Aorta (tissue), 5 donors: ENCODE measurements at regions not wholly inside any gene's neighbourhood (a gene's known extent, or its start where the extent isn't known, plus 50 kb on each side); places are given as distances from the start of the nearest gene placed in this dataset.

ENCODE experiments used
- ATAC-seq: fragments of 200-7000 bp; cut with Tn5 transposase; one replicate; pipeline ENCODE4 v1.9.1; 2022; ENCODE audit warnings: moderate library complexity; ENCODE audit not compliant: low FRiP score
- DNase-seq, 2 donors: peaks; one replicate each; pipeline ENCODE4 v3.0.0-alpha.2; 2020
- H3K27ac ChIP-seq, 2 donors: one replicate each; pipeline ENCODE4 v1.5.1; 2013; ENCODE audit warnings: low read length in 2 of 2, mild to moderate bottlenecking in 2 of 2, moderate library complexity in 2 of 2, control low read depth in 1 of 2, inconsistent platforms in 1 of 2, low read depth in 1 of 2
- H3K27me3 ChIP-seq, 2 donors: one replicate each; pipeline ENCODE4 v1.6.1; 2013; ENCODE audit warnings: control low read depth in 1 of 2, low read length in 1 of 2, mild to moderate bottlenecking in 1 of 2, moderate library complexity in 1 of 2; ENCODE audit not compliant: insufficient read depth in 2 of 2, control insufficient read depth in 1 of 2
- H3K36me3 ChIP-seq, 2 donors: one replicate each; pipeline ENCODE4 v1.6.1; 2013; ENCODE audit warnings: control low read depth in 1 of 2, low read length in 1 of 2, mild to moderate bottlenecking in 1 of 2; ENCODE audit not compliant: insufficient read depth in 2 of 2, control insufficient read depth in 1 of 2
- H3K4me1 ChIP-seq, 2 donors: one replicate each; pipeline ENCODE4 v1.6.1; 2013; ENCODE audit warnings: low read length in 2 of 2, control low read depth in 1 of 2, mild to moderate bottlenecking in 1 of 2, moderate library complexity in 1 of 2; ENCODE audit not compliant: insufficient read depth in 2 of 2, control insufficient read depth in 1 of 2
- H3K4me3 ChIP-seq, 2 donors: one replicate each; pipeline ENCODE4 v1.5.1; 2013; ENCODE audit warnings: low read length in 2 of 2, control low read depth in 1 of 2, mild to moderate bottlenecking in 1 of 2
- H3K9me3 ChIP-seq: one replicate; pipeline ENCODE4 v1.6.1; 2013; ENCODE audit warnings: mild to moderate bottlenecking, low read length; ENCODE audit not compliant: control insufficient read depth
- WGBS, 2 donors: extraction: QIAGEN DNeasy Blood & Tissue Kit; methylation state at CpG; one replicate each; pipeline ENCODE4 v1.1.7; 2013; 5-methylcytosine and 5-hydroxymethylcytosine counted together
- intact Hi-C, 2 donors: fragments of 100-400 bp; cut with DNase I; formaldehyde crosslinking; loops; one replicate each; pipeline versions ENCODE4 v1.14.2 to v1.15.0; 2022
- donor health status: healthy with polysubstance abuse.
- donor health status: Bipolar disorder and iron deficiency.
- donor health status: DM: no; HTN: no; CAD: no.
- donor health status: DM: no; HTN: no; CAD: no.
- donor health status: DM: yes; HTN: yes; CAD: no.

DNA sequence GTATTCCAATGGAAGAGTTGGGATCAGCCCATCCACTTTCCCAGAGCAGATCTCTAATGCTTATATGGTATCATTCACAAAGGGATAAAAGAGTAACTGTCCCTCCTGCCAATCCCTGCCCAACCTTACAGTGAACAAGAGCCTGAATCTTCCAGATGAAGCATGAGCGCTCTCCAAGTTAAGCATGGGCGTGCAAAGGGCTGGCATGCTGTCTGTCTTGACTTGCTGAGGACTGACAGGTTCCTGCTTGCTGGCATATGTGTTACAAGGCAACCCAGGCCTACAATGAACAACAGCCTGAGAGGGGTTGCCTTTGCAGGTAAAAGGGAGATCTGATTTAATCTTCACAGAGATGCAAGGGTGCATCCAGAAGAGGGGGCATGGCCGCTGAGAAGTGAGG, 155.6 kb upstream of the SOD1 start:
- DNase-seq (peak in 1 of 2 donors; percentile 1), ATAC-seq (no peak)
- Histone ChIP-seq H3K36me3 (no peaks in the 10 kb centered on the region), H3K4me3 (no peak overlapping the region), H3K27ac (no peak overlapping the region), H3K27me3 (no peaks in the 10 kb centered on the region), H3K9me3 (no peaks in the 10 kb centered on the region), H3K4me1 (no peaks in the 10 kb centered on the region)
- WGBS, 2 donors: 89 to 91% methylated on average over 3 of the region's 3 CpGs
- intact Hi-C loops: no loop called here

DNA sequence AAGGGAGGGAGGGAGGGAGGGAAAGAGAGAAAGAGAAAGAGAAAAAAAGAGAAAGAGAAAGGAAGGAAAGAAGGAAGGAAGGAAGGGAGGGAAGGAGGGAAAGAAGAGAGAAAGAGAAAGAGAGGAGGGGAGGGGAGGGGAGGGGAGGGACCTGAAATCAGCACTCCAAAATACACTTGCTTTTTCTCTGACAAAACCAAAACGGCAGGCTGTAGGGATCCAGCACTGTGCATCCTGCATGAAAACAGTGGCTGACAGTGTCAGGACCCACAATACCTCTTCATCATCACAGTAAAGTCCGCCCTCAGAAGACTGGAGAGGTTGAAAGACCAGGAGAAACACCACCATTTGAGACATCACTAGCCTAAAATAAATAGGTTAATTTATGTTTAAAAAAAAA, 156.0 kb upstream of the SOD1 start:
- no peaks in the 10 kb centered on the region for H3K4me1 ChIP-seq
- DNase-seq (no peak), ATAC-seq (no peak)
- intact Hi-C loops: no loop called here
- 63 to 80% methylated on average over 2 of the region's 2 CpGs for WGBS, 2 donors
- H3K4me3 ChIP-seq: no peak overlapping the region
- H3K36me3 ChIP-seq: no peaks in the 10 kb centered on the region
- no peak overlapping the region for H3K27ac ChIP-seq
- no peaks in the 10 kb centered on the region for H3K27me3 ChIP-seq
- no peaks in the 10 kb centered on the region for H3K9me3 ChIP-seq

DNA sequence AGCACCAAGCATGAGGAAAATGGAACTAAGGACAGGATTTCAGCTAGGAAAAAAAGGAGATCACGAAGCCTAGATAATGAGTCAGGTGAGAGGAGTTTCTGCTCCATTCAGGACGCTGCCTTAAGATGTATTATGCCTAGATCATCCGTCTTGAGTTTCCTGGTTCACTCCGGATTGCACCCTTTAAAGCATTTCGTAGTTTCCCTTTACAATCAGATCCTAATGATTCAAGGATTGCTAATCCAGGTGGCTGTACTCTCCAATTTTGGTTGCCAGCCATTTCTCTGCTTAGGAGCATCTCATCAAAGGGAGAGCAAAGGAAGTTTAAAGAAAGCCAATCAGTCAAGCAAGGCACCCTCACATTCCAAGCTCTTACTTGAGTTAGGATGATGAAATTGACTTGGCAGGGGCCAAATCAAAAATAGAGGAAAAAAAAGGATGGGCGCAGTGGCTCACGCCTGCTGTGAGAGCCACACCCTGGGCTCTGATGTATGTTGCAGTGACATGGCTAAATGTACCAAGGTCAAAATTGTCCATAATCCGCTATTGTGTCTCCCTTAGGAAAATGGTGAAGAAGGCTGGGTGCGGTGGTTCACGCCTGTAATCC, 156.9 kb upstream of the SOD1 start:
- Histone ChIP-seq H3K4me1 (no peaks in the 10 kb centered on the region), H3K9me3 (no peaks in the 10 kb centered on the region), H3K27me3 (no peaks in the 10 kb centered on the region), H3K36me3 (no peaks in the 10 kb centered on the region), H3K27ac (no peak overlapping the region), H3K4me3 (no peak overlapping the region)
- intact Hi-C loops: no loop called here
- ATAC-seq (no peak), DNase-seq (no peak)
- WGBS, 2 donors: 80 to 89% methylated on average over 10 of the region's 10 CpGs

DNA sequence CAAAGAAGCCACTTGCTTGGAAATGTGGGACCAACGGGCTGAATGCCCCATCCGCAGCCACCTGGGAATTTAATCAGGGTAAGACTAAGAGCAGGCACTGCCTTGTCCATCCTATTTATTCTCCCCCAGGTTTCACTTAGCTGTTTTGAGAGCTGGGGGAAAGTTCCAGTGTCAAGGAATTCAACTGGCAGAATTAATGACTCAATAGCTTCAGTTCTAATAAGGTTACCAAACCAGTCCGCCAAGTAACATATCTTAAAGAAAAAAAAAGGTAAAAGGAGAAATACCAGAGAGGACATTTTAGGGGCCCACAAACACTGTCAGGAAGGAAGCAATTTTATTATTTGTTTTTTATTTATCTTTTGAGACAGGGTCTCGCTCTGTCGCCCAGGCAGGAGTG, 157.6 kb upstream of the SOD1 start:
- intact Hi-C loops: no loop called here
- H3K4me1 ChIP-seq: no peaks in the 10 kb centered on the region
- no peaks in the 10 kb centered on the region for H3K27me3 ChIP-seq
- ATAC-seq: no peak
- no peak for DNase-seq
- no peak overlapping the region for H3K4me3 ChIP-seq
- WGBS, 2 donors: 74 to 80% methylated on average over 5 of the region's 5 CpGs
- no peak overlapping the region for H3K27ac ChIP-seq
- H3K36me3 ChIP-seq: no peaks in the 10 kb centered on the region
- H3K9me3 ChIP-seq: no peaks in the 10 kb centered on the region

GRCh38 chr21:31500982-31501381, 156.9 kb upstream of the TIAM1 start:
- 58 to 62% methylated on average over 7 of the region's 7 CpGs for WGBS, 2 donors
- no peak overlapping the region for H3K27ac ChIP-seq
- no peak for DNase-seq
- no peaks in the 10 kb centered on the region for H3K27me3 ChIP-seq
- ATAC-seq: no peak
- H3K36me3 ChIP-seq: no peaks in the 10 kb centered on the region
- no peaks in the 10 kb centered on the region for H3K9me3 ChIP-seq
- H3K4me1 ChIP-seq: no peaks in the 10 kb centered on the region
- H3K4me3 ChIP-seq: no peak overlapping the region
- intact Hi-C loops: no loop called here

DNA sequence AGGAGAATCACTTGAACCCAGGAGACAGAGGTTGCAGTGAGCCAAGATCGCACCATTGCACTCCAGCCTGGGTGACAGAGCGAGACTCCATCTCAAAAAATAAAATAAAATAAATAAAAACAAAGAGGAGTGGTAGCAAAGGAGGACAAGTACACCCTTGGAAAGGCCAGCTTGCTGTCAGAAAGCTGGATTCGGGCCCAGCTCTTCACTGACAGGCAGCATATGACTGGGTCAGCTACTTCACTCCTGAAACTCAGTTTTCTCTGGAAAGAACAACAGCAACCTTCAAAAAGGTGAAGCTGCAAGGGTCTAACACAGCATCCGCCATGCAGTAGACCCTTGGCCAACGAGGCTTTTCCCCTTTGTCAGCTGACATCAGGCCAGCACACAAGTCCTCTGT, 156.0 kb upstream of the TIAM1 start:
- 82 to 85% methylated on average over 5 of the region's 5 CpGs for WGBS, 2 donors
- no peaks in the 10 kb centered on the region for H3K4me1 ChIP-seq
- DNase-seq: no peak
- H3K4me3 ChIP-seq: no peak overlapping the region
- intact Hi-C loops: no loop called here
- H3K27ac ChIP-seq: no peak overlapping the region
- H3K9me3 ChIP-seq: no peaks in the 10 kb centered on the region
- no peaks in the 10 kb centered on the region for H3K27me3 ChIP-seq
- no peak for ATAC-seq
- H3K36me3 ChIP-seq: no peaks in the 10 kb centered on the region

GRCh38 chr21:31498985-31499384, 154.9 kb upstream of the TIAM1 start:
- DNase-seq (no peak), ATAC-seq (no peak)
- 0 to 39% methylated on average over 1 of the region's 1 CpG for WGBS, 2 donors
- Histone ChIP-seq H3K4me1 (no peaks in the 10 kb centered on the region), H3K9me3 (no peaks in the 10 kb centered on the region), H3K27ac (no peak overlapping the region), H3K4me3 (no peak overlapping the region), H3K36me3 (no peaks in the 10 kb centered on the region), H3K27me3 (no peaks in the 10 kb centered on the region)
- intact Hi-C loops: no loop called here

- ATAC-seq (no peak), DNase-seq (no peak)
- Histone ChIP-seq H3K27ac (no peak overlapping the region), H3K4me3 (no peak overlapping the region), H3K27me3 (no peaks in the 10 kb centered on the region), H3K36me3 (no peaks in the 10 kb centered on the region), H3K9me3 (no peaks in the 10 kb centered on the region), H3K4me1 (no peaks in the 10 kb centered on the region)
- 35 to 45% methylated on average over 3 of the region's 3 CpGs for WGBS, 2 donors
- intact Hi-C loops: no loop called here
These were observed 153.9 kb upstream of the TIAM1 start for GRCh38 chr21:31497914-31498313.

DNA sequence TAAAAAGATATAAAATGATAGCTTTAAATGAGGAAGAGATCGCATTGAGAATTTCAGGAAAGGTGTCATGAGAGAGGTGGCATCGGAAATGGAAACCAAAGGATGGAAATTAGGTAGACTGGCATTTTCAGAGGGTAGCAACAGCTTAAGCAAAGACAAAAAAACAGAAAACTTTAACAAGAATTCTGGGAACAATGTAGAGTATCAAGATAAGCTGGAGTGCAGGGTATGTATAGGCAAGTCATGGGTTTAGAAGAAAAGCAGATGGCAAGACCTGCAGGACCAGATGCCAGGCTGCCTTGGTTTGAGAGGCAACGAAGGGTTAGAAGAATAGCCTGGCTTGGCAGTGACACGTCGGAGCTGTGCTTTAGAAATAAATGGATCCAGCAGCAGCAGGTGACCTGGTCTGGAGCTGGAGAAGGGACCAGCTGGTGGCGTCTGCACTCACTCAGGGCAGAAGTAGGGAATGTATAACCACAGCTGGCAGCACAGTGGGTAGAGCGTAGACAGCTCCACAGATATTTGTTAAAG, 149.4 kb upstream of the TIAM1 start:
- no peak for ATAC-seq
- 68% methylated on average over 7 of the region's 7 CpGs for WGBS, 2 donors
- H3K27me3 ChIP-seq: no peaks in the 10 kb centered on the region
- no peak overlapping the region for H3K4me3 ChIP-seq
- H3K27ac ChIP-seq: no peak overlapping the region
- DNase-seq: no peak
- no peaks in the 10 kb centered on the region for H3K4me1 ChIP-seq
- H3K36me3 ChIP-seq: no peaks in the 10 kb centered on the region
- intact Hi-C loops: no loop called here
- H3K9me3 ChIP-seq: no peaks in the 10 kb centered on the region
